Adrenal gland (tissue), 9 donors: ENCODE measurements at regions not wholly inside any gene's neighbourhood (a gene's known extent, or its start where the extent isn't known, plus 50 kb on each side); places are given as distances from the start of the nearest gene placed in this dataset.
A peak's percentile ranks its signal among the peaks of the same experiment; 100 is the strongest.

Source experiments
- DNase-seq, 7 donors: peaks; one replicate each; pipeline ENCODE4 v3.0.0-alpha.2; 2019 to 2020
- H3K27ac ChIP-seq, 5 donors: fragments of 200-600 bp; sonication (generic) in 4 of 5; 1 replicate in 3 of 5; 2 replicates in 2 of 5; pipeline versions ENCODE4 v1.5.1 to v1.8.0; 2016 to 2020; ENCODE audit warnings: mild to moderate bottlenecking in 1 of 5
- H3K27me3 ChIP-seq: fragments of 200-600 bp; 2 replicates; pipeline ENCODE4 v1.8.0; 2021
- H3K36me3 ChIP-seq, 2 donors: fragments of 200-600 bp; replicated peaks in 1 of 2; 1 replicate in 1 of 2; 2 replicates in 1 of 2; pipeline versions ENCODE4 v1.5.1 to v1.8.0; 2018 to 2022
- H3K4me1 ChIP-seq, 2 donors: fragments of 200-600 bp; replicated peaks in 1 of 2; 1 replicate in 1 of 2; 2 replicates in 1 of 2; pipeline versions ENCODE4 v1.5.1 to v1.8.0; 2018 to 2021
- H3K4me3 ChIP-seq, 4 donors: fragments of 200-600 bp; sonication (generic) in 3 of 4; one replicate each; pipeline ENCODE4 v1.5.1; 2016 to 2018
- H3K9me3 ChIP-seq, 3 donors: fragments of 200-600 bp; sonication (generic) in 1 of 3; replicated peaks in 1 of 3; 1 replicate in 2 of 3; 2 replicates in 1 of 3; pipeline versions ENCODE4 v1.5.1 to v1.8.0; 2016 to 2021
- CTCF ChIP-seq, 6 experiments: fragments of 450-650 bp in 4 of 6; fragments of 200-600 bp in 2 of 6; sonication (generic) in 1 of 6; IDR thresholded peaks; 1 replicate in 5 of 6; 2 replicates in 1 of 6; pipeline versions ENCODE4 v1.5.1 to v1.8.0; 2016 to 2021; ENCODE audit warnings: antibody characterized with exemption in 6 of 6, mild to moderate bottlenecking in 2 of 6, moderate library complexity in 1 of 6
- POLR2A ChIP-seq, 2 donors: fragments of 450-650 bp; IDR thresholded peaks; one replicate each; pipeline ENCODE4 v1.6.1; 2017; ENCODE audit warnings: antibody characterized with exemption in 2 of 2, mild to moderate bottlenecking in 2 of 2, moderate library complexity in 1 of 2
- WGBS, 4 donors: extraction: QIAGEN DNeasy Blood & Tissue Kit in 2 of 4; methylation state at CpG; one replicate each; pipeline versions ENCODE4 v1.1.5 to v1.1.7; 2013 to 2017; 5-methylcytosine and 5-hydroxymethylcytosine counted together
- intact Hi-C, 2 donors: fragments of 100-400 bp; cut with DNase I; formaldehyde crosslinking; loops; one replicate each; pipeline versions ENCODE4 v1.14.1 to v1.15.0; 2022 to 2023
- donor health status: healthy with polysubstance abuse.
- donor health status: Bipolar disorder and iron deficiency.
- donor health status: DM: yes; HTN: yes; CAD: no.
- donor health status: DM: no; HTN: no; CAD: no.
- donor health status: DM: no; HTN: no; CAD: no.

GRCh38 chr9:95740217-95741004 is 135.1 kb upstream of the ERCC6L2 start:
- no peak overlapping the region for H3K27ac ChIP-seq
- no peaks in the 10 kb centered on the region for H3K4me1 ChIP-seq
- intact Hi-C loops = no loop called here
- DNase-seq = no peak
- H3K27me3 ChIP-seq = no peaks in the 10 kb centered on the region
- H3K36me3 ChIP-seq = no peaks in the 10 kb centered on the region
- TF ChIP-seq CTCF (IDR thresholded peaks at IDR 0.05) (no peak), POLR2A (IDR thresholded peaks at IDR 0.05) (no peak)
- H3K9me3 ChIP-seq = no peaks in the 10 kb centered on the region
- whole genome bisulfite sequencing, 4 donors = 67 to 77% (median 72%) methylated on average over 11 of the region's 11 CpGs
- no peak overlapping the region for H3K4me3 ChIP-seq

DNA sequence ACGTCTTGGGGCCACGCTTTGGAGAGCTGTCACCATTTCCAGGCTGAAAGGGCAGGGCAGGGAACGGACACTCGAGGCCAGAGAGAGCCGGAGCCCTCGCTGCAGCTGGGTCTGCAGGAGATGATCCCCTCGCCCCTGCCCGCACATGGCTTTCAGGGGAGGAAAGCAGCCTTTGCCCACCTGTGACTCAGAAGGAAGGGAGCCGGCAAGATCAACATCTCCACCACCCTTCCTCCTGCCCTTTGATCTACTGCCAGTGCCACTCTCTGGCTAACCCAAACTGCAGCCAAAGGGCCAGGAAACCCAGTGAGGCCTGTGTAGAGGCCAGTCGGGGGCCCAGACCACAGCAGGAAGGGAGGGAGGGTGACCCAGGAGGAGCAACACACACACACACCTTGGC is 137.1 kb upstream of the ERCC6L2 start:
- DNase-seq = no peak
- no peaks in the 10 kb centered on the region for H3K9me3 ChIP-seq
- no peaks in the 10 kb centered on the region for H3K27me3 ChIP-seq
- no peaks in the 10 kb centered on the region for H3K4me1 ChIP-seq
- 77 to 93% (median 87%) methylated on average over 5 to 10 of the region's 10 CpGs for WGBS, 4 donors
- H3K27ac ChIP-seq = no peak overlapping the region
- intact Hi-C loops = no loop called here
- H3K36me3 ChIP-seq = no peaks in the 10 kb centered on the region
- H3K4me3 ChIP-seq = no peak overlapping the region
- no peak for TF ChIP-seq POLR2A (IDR thresholded peaks at IDR 0.05)
- TF ChIP-seq CTCF (IDR thresholded peaks at IDR 0.05) = no peak

DNA sequence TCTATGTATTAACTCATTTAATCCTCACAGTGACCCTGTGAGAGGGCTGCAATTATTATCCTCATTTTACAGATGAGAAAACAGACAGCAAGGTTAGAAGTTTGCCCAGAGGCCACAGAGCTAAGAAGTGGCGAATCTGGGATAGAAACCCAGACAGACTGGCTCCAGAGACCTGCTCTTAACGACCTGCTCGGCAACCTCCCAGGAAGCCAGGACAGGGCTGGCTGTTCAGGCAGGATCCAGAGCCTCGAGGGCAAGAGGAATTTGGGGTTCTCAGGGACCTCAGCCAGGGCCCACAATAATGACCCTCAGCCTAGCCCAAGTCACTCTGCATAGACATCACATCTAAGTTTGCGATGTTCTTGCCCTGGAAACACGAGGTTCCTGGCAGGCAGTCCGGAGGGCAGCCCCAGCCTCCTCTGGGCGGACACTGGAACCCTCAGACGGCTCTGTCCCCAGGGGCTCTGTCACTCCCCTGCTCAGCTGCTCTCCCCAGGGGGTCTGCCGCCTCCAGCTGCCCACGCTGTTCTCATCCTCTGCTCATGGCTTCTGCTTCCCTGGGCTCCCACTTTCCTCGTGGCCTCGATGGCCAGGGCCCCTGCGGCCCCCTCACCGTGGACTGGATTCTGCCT is 138.5 kb upstream of the ERCC6L2 start:
- no peak overlapping the region for H3K4me3 ChIP-seq
- no peak for DNase-seq
- WGBS, 4 donors = 70 to 84% (median 80%) methylated on average over 9 to 15 of the region's 15 CpGs
- H3K27me3 ChIP-seq = no peaks in the 10 kb centered on the region
- H3K4me1 ChIP-seq = peaks cover 0 to 2% of the 10 kb centered on the region in 2 donors
- intact Hi-C loops = no loop called here
- no peak overlapping the region for H3K27ac ChIP-seq
- TF ChIP-seq CTCF (IDR thresholded peaks at IDR 0.05) (no peak), POLR2A (IDR thresholded peaks at IDR 0.05) (no peak)
- H3K36me3 ChIP-seq = no peaks in the 10 kb centered on the region
- H3K9me3 ChIP-seq = no peaks in the 10 kb centered on the region

DNA sequence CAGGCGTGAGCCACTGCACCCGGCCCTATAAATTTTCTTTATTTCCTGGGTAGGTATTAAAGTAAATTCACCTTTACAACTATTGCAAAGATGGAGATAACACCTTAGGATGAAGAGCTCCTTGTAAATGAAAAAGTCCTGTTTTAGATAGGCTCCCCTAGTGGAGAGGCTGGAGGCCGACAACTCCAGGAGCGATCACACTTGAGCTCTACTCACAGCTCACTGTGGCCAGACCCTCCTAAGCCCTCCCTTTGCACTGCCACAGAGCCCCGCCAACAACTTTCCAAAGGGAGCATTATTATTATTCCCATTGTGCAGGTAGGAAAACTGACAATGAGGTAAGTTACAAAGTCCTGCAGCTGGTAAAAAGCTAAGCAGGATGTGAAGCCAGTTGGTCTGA is 139.1 kb upstream of the ERCC6L2 start:
- peaks cover 0 to 6% of the 10 kb centered on the region in 2 donors for H3K4me1 ChIP-seq
- no peak overlapping the region for H3K4me3 ChIP-seq
- 85 to 93% (median 88%) methylated on average over 5 of the region's 5 CpGs for WGBS, 4 donors
- no peak overlapping the region for H3K27ac ChIP-seq
- no peaks in the 10 kb centered on the region for H3K9me3 ChIP-seq
- DNase-seq = no peak
- intact Hi-C loops = no loop called here
- TF ChIP-seq CTCF (IDR thresholded peaks at IDR 0.05) = peak in 5 of 6 experiments; percentile 11 to 30 (median 15)
- no peak for TF ChIP-seq POLR2A (IDR thresholded peaks at IDR 0.05)
- no peaks in the 10 kb centered on the region for H3K36me3 ChIP-seq
- no peaks in the 10 kb centered on the region for H3K27me3 ChIP-seq
